ENCODE measurements at regions not wholly inside any gene's neighbourhood (a gene's known extent, or its start where the extent isn't known, plus 50 kb on each side); places are given as distances from the start of the nearest gene placed in this dataset.

DNA sequence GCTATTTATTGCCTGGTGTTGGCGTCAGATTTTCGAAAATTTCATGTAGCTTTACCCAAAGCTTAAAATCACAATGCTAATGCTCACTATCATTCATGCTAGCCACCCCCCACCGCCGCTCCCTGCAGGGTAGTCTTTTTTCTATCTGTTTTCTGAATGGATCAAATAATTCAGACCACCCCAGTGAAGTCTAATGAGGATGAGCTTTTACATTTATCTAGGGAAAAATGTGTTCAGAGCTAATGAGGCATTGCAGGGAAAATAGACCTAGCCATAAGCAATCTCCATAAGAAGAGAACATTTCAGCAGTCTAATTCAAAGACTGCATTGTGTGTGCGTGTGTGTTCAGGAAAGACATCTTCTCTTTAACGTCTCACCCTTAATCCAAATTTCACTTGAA, 533.0 kb upstream of the PRMT6 start:
- TF ChIP-seq CTCF (IDR thresholded peaks at IDR 0.05) (no peak), POLR2A (IDR thresholded peaks at IDR 0.05) (no peak), POLR2AphosphoS5 (IDR thresholded peaks at IDR 0.05; ENCODE audit: insufficient read depth in 1 of 2, low read depth in 1 of 2) (no peak)
